ENCODE measurements at regions not wholly inside any gene's neighbourhood (a gene's known extent, or its start where the extent isn't known, plus 50 kb on each side); places are given as distances from the start of the nearest gene placed in this dataset.

DNA sequence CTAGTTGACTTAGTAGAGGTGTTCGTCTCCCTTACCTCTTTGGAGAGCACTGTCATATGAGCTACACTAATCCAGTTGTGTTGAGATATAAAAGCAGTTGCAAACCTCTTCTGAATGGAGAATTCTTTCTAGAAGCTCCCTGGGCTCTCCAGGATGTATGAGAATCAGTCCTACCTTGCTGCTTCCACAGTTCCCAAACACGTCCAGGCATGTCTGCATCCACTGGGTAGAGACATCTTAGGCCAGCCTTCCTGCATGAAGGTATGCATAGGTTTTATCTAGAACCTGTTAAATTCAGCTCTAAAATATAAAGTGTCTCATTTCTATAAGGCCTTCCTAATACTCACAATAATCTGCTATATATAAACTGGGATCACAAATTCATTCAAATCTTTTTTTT is 297.7 kb downstream of the CDC5L start:
- TF ChIP-seq, protein P1, sequence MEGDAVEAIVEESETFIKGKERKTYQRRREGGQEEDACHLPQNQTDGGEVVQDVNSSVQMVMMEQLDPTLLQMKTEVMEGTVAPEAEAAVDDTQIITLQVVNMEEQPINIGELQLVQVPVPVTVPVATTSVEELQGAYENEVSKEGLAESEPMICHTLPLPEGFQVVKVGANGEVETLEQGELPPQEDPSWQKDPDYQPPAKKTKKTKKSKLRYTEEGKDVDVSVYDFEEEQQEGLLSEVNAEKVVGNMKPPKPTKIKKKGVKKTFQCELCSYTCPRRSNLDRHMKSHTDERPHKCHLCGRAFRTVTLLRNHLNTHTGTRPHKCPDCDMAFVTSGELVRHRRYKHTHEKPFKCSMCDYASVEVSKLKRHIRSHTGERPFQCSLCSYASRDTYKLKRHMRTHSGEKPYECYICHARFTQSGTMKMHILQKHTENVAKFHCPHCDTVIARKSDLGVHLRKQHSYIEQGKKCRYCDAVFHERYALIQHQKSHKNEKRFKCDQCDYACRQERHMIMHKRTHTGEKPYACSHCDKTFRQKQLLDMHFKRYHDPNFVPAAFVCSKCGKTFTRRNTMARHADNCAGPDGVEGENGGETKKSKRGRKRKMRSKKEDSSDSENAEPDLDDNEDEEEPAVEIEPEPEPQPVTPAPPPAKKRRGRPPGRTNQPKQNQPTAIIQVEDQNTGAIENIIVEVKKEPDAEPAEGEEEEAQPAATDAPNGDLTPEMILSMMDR (optimal IDR thresholded peaks at IDR 0.05 in 1 of 3, IDR thresholded peaks at IDR 0.05 in 1 of 3, conservative IDR thresholded peaks at IDR 0.05 in 1 of 3; ENCODE audit: extremely low read depth in 1 of 3, insufficient read depth in 2 of 3, low read length in 3 of 3) = no peak
- no peak for TF ChIP-seq EZH2 (IDR thresholded peaks at IDR 0.05; ENCODE audit: low read length)
